ENCODE measurements at regions not wholly inside any gene's neighbourhood (a gene's known extent, or its start where the extent isn't known, plus 50 kb on each side); places are given as distances from the start of the nearest gene placed in this dataset.

DNA sequence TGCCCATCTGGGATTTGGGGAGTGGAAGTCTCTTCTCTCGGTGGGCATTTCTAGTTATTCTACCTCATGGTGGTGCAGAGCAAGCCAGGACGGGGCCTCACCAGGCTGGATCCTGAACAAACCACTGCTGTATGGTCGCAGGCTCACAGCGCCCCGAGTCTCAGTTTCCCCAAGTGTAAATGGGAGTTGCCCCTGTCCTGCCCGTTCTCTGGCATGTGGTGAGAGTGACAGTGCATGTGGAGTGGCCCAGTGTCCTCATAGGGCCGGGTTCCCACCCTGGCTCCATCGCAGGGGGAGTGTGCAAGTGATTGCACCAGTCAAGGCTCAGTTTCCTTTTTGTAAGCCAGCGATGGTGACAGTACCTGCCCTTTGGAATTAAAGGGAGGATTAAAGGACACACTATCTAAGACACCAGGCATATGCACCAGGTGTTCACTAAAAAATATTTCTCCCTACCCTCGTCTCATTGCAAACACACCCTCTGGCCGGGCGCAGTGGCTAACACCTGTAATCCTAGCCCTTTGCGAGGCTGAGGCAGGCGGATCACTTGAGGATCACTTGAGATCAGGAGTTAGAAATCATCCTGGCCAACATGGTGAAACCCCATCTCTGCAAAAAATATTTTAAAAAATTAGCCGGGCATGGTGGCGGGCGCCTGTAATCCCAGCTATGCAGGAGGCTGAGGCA lies 173.3 kb upstream of the MYCN start:
- DNase-seq, result no peak

DNA sequence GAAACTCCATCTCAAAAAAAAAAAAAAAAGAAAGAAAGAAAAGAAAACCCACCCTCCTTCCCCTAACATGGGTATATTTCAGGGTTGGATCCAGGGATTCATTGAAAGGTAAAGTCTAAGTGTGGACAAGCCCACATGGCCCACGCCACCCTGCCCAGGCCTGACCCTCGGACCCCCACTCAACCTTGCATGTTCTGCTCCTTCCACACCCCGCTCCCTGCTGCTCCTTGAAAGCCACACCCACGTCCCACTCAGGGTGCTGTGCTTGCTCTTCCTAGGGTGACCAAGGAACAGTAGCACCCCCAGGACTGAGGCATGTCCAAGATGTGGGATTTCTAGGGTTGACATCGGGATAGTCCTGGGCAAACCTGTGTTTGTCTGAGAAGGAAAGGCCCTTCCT lies 172.7 kb upstream of the MYCN start:
- DNase-seq, result no peak

- no peak for DNase-seq
Observed at GRCh38 chr2:15768142-15768541, 172.2 kb upstream of the MYCN start.

GRCh38 chr2:15768615-15769014 lies 171.7 kb upstream of the MYCN start:
- DNase-seq, result no peak

DNA sequence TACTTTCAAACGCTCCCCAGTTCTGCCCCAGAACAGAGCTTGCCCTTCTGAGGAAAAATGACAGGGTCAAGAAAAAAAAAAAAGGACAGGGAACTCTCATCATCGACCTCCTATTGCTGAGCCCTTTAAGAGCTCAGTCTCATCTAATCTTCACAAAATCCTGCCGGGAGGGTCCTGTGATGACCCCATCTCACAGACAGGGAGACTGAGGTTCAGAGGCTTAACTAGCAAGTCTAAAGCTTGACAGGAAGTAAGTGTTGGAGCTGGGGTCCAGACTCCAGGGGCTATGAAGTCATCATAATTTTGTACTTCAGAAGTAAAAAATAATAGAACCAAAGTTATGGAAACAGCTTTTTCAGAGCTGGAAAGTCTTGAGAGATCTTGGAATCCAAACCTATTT lies 171.1 kb upstream of the MYCN start:
- no peak for DNase-seq

DNA sequence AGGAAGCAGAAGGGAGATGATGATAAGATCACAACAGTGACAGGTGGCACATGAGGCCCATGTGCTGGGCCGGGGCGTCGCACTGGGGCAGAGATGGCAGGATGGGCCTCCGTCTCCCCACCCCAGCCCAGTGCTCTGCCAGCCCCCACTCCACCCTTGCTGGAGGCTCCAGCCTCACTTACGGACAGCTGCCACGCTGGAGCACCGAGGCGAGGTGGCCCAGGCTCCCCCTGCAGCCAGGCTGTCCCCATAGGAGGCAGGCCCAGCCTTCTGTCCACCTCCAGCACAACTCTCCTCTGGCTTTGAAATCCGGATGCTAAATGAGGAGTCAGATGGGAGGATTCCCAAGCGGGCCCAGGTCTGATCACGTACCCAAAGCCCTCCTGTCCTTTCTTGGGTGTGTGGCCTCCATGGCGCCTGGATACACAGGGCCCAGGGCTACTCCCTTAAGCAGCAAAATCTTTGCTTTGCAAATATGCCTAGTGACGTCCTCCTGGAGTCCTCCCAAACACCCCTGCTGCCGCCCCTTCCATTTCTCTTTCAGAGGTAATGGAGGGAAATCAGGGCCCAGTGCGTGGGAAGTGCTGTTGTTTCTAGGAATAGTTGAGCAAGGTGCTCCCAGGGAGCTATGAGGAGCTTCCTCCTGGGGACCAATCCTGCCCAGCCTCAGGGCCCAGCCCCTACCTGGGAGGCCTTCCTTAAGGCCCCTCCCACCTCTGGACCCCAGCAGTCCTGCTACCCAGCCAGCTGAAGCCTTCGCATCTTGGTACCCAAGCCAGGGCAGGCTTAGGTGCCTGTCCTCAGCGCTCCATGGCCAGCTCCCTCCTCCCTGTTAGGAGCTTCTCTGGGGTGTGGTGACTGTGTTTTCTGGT lies 170.4 kb upstream of the MYCN start:
- DNase-seq, result no peak

GRCh38 chr2:15770606-15771005 lies 169.7 kb upstream of the MYCN start:
- DNase-seq, result no peak

GRCh38 chr2:15771124-15771523 lies 169.2 kb upstream of the MYCN start:
- no peak for DNase-seq

DNA sequence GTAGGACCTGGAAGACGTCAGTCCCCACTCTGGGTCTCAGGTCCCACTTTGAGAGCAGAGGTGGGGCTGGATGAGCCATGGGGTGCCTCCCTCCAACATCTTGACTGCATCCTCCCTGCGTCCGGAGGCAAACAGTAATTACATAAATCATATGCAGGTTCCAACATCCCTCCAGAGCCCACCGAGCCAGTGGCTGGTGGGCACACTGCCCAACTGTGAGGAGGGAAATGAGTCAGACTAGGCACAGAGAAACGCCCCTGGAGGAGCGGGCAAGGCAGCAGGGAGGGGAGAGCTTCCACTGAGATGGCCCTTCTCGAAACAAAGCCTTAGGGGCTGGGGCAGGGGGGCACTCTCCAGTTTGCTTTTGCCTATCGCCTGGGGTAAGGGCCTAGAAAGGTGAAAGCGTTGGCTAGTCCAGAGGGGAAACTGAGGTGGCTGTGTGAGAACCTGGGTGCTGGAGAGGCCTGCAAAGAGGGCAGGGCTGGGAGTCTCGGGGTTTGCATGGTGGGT lies 168.2 kb upstream of the MYCN start:
- no peak for DNase-seq

DNA sequence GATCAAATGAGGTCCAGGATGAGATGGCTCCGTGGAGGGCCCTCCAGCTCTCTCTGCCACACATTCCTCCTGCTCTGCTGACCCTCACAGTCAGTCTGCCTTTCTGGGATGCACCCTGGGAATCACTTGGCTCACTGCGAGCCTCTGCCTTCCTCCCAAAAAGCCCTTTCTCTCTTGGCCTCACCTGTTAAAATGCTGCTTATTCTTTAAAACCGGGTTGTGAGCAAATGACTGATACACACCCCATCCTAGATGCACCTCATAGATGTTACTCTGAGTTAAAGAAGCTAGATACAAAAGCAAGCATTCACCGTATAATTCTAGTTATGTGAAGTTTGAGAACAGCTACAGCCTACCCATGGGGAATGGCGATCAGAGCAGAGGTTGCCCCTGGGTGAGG lies 167.7 kb upstream of the MYCN start:
- no peak for DNase-seq

- no peak for DNase-seq
Observed at GRCh38 chr2:15773204-15773603, 167.1 kb upstream of the MYCN start.

GRCh38 chr2:15773846-15774245 lies 166.5 kb upstream of the MYCN start:
- no peak for DNase-seq

GRCh38 chr2:15775753-15776628 lies 164.4 kb upstream of the MYCN start:
- no peak for DNase-seq

- DNase-seq, result no peak
Observed at GRCh38 chr2:15776629-15776919, 163.8 kb upstream of the MYCN start.

DNA sequence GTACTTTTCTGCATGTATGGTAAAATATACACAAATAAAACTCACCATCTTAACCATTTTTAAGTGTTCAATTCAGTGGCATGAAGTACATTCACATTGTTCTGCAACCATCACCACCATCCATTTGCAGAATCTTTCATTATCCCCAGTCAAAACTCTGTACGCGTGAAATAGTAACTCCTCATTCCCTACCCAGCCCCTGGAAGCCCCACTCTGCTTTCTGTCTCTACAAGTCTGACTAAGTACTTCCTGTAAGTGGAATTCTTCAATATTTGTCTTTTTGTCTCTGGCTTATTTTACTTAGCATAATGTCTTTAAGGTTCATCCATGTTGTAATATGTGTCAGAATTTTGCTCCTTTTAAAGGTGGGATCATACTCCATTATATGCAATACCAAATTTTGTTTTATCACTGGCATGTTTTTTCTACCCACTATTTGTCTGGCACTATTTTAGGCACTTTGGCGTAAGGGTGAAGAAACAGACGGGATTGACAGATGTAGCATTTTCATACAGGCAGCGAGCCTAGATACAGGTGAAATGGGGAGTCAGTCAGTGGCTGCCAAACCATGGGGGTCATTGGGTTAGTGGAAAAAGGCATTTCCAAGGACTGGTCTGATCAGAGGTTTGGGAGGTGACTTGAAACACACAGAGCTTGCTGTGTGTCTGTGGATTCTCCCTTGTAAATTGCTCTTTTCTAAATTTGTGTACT lies 163.2 kb upstream of the MYCN start:
- no peak for DNase-seq

DNA sequence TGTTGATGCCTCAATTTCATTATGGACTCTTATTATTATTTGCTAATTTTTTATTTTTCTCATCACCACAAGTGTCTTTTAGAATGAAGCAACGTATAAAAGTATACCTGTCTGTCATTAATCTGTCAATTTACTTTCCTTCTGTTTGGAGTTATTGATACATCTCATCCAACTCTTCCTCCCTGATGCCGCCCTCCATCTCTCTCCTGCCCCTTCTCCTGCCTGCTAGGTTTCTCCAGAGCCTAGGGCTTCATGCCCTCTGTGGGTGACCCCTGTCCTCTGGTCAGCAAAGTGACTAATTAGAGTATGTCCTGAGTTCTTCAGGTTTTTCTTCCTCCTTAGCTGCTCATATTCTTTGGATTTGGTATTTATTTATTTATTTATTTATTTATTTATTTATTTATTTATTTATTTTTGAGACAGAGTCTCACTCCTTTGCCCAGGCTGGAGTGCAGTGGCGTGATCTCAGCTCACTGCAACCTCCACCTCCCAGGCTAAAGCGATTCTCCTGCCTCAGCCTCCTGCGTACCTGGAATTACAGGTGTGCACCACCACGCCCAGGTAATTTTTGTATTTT lies 162.5 kb upstream of the MYCN start:
- DNase-seq, result no peak

- no peak for DNase-seq
Observed at GRCh38 chr2:15778529-15779219, 161.7 kb upstream of the MYCN start.

- no peak for DNase-seq
Observed at GRCh38 chr2:15779381-15780041, 160.8 kb upstream of the MYCN start.

DNA sequence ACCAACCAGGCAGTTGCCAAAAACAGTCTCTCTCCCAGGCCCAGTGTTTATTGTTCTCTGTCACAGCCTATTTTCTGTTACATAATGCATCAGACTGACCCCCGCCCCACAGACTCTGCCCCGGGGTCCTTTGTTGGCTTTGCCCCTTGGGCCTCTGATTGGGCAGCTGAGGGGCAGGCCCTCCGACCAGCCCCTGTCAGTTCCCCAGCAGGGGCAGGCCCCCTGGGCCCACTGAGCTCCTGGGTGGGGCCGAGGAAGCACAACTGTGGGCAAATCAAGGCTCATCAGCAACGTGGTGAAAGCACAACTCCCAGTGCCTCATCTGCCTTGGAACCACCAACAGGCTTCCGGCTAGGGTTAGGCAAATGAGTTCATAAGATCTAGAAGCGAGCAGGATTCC lies 160.1 kb upstream of the MYCN start:
- no peak for DNase-seq

DNA sequence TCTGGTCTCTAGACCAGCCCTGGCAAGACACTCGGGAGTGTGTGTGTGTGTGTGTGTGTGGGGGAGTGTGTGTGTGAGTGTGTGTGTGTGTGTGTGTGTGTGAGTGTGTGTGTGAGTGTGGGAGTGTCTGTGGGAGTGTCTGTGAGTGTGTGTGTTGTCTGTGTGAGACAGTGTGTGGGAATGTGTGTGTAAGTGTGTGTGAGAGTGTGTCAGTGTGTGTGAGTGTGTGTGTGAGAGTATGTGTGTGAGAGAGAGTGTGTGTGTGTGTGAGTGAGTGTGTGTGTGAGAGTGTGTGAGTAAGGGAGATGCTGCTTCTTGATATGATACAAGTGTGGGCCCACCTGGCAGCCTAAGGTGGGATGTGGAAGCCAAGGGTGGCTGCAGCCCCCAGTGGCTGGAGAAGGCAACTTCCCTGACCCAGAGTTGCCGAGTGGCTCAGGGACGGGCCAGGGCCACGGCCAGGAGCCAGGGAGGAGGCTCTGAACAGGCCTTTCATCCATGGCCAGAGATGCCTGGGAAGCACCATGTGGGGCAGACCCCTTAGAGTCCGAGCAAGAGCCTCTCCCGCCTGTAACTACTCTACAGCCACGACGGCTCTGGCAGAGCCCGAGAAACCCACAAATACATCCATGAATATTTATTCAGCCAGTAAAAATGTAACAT lies 159.3 kb upstream of the MYCN start:
- DNase-seq, result no peak

Data from AML-193 (cell line).